ENCODE measurements at regions not wholly inside any gene's neighbourhood (a gene's known extent, or its start where the extent isn't known, plus 50 kb on each side); places are given as distances from the start of the nearest gene placed in this dataset.
"Not testable (repeated sequence)": the region's sequence is repeated elsewhere in the genome, so short reads cannot be mapped to it uniquely, and the experiment has no call there.

DNA sequence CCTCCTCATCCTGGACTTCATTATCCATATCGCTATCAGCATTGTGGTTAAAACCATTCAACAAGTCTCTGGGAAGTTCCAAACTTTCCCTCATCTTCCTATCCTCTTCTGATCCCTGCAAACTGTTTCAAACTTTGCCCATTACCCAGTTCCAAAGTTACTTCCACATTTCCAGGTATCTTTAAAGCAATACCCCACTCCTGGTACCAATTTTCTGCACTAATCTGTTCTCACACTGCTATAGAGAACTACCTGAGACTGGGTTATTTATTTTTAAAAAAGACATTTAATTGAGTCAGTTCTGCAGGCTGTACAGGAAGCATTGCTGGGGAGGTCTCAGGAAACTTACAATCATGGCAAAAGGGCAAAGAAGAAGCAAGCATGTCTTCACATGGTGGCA is 147.3 kb downstream of the ARL4A start:
- no peak for DNase-seq

DNA sequence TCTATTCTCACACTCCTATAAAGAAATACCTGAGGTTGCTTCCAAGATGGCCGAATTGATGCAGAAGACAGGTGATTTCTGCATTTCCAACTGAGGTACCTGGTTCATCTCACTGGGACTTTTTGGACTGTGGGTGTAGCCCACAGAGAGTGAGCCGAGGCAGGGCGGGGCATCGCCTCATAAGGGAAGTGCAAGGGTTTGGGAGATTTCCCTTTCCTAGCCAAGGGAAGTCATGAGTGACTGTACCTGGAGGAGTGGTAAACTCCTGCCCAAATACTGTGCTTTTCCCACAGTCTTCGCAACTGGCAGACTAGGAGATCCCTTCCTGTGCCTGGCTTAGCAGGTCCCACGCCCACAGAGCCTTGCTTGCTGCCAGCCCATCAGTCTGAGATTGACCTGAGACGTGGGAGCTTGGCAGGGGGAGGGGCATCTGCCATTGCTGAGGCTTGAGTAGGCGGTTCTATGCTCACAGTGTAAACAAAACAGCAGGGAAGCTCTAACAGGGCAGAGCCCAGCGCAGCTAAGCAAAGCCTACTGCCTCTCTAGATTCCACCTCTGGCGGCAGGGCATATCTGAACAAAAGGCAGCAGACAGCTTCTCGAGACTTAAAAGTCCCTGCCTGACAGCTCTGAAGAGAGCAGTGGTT is 152.2 kb downstream of the ARL4A start:
- no peak for DNase-seq

DNA sequence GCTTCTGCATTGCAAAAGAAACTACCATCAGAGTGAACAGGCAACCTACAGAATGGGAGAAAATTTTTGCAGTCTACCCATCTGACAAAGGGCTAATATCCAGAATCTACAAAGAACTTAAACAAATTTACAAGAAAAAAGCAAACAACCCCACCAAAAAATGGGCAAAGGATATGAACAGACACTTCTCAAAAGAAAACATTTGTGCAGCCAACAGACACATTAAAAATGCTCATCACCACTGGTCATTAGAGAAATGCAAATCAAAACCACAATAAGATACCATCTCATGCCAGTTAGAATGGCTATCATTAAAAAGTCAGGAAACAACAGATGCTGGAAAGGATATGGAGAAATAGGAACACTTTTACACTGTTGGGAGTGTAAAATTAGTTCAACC is 157.3 kb downstream of the ARL4A start:
- not testable (repeated sequence) for DNase-seq

DNA sequence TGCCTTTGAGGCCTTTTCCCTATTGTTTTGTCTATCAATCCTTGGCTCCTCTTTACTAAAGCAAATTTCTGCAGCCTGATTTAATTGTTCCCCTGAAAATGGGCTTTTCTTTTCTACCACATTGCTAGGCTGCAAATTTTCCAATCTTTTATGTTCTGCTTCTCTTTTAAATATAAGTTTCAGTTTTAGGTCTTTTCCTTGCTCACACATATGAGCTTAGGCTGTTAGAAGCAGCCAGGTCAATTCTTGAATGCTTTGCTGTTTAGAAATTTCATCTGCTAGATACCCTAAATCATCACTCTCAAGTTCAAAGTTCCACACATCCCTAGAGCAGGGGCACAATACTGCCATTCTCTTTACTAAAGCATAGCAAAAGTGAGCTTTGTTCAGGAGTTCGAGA is 159.6 kb downstream of the ARL4A start:
- no peak for DNase-seq

DNA sequence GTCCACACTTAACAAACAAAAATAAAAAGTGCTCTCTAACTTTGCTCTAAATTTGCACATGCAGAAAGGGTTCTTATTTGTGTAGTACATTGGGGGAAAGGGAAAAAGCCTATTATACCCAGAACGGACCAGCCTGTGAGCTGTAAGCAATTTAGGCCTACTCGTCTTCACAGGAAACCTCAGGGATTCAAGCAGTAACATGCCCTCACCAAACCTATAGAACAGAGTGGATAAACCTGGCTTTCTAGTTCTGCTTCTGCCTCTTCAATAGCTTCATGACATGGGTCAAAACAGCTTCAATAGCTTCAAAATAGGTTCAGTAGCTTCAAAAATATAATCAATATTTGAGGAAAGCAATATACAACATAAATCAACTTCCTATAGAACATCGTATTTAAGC is 163.7 kb downstream of the ARL4A start:
- DNase-seq: no peak

DNA sequence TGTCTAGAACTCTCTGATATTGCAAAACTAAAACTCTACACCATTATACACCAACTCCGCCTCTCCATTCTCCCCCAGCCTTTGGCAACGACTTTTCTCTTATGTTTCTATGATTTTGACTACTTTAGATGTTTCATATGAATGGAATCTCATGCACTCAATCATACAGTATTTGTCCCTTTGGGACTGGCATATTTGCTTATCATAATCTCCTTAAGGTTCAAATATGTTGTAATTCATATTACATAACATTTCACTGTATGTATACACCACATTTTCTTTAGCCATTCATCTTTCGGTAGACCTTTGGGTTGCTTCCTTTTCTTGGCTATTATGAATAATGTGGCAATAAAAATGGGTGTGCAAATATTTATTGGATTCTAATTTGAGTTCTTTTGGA is 164.4 kb downstream of the ARL4A start:
- DNase-seq: no peak

DNA sequence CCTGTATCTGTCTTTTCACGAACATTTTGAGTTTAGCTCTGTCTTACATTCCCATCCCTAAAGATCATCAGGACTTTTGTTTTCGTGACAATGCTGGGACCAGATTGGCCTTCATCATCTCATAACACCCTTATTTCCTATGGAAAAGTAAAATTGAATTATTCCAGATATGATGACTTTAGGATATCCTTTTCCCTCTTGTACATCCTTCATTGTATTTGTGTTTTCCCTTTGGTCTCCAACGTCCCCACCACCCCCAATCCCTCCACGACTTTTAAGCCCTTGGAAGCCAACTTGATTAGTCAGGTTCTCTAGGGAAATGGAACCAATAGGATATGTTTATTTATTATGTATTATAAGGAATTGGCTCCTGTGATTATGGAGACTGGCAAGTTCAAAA is 167.6 kb downstream of the ARL4A start:
- no peak for DNase-seq

DNA sequence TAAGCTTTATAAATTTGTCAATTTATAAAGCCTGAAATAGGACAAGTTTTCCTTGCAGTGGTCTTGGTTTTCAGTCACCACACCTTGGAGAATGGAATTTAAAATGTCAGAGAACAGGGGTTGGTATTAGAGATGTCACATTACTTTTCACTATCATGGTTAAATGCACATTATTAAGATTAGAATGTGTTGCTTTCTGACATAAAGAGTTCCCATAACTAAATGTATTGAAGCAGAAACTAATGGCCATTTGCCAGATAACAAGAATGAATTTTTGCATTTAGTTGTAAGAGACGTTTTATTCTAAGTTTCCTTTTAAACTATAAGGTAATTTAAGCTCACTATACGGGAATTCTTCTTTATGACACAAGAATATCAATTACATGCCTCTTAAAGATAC is 172.3 kb downstream of the ARL4A start:
- DNase-seq: no peak

DNA sequence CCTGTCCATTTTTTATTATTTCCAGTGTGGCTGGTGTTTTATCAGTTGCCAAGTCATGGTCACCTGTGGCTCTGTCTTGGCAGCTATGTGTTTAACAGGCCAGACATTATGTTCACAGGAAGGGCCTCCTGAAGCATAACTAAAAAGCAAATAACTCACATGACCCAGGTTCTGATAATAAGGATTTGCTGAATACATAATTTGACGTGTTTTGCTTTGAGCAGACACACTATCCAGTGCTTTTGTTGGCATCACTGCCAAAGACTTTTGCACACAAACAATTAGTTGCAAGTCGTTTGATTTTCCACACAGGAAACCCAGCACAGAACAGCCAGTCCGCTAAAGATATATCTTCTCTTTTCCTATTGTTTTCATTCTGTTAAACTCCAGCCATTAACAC is 173.6 kb downstream of the ARL4A start:
- DNase-seq: no peak

DNA sequence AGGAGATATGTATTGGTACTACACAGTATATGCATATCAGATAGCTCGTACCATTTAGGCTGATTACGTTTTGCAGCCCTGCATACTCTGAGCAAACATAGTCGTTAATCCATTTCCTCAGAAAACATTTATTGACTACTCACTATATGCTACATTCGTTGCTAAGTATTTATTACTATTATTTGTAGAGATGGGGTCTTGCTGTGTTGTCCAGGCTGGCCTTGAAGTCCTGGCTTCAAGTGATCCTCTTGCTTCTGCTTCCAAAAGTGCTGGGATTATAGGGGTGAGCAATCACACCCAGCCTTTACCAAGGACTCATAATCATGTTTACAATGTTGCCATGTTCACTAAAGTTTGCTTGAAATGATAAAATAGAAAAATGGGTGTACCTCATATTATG is 174.7 kb downstream of the ARL4A start:
- DNase-seq: no peak

DNA sequence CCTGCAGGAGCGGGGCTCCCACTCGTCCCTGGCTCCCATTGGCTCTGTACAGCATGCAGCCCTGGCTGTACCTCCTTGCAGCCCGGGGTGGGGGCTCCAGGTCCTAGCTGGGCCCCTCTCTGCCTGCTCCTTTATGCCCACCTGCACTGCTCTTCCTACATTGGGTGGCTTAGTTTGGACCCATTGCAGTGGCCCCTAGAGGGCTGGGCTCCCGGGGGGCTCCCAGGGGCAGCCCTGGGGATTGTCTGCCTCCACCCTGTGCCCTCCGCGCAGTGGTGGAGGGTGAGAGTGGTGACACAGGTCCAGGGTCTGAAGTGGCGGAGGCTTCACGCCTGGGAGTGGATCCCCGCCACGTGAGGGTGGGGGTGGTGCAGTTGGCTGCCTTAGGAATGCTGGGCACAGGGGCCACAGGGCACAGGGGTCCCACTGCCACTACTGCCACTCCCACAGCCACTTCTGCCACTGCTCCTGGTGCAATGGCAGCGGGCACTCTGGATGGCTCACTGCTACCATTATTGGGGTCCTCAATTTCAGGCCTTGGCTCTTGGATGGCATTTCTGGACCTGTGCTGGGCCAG is 177.1 kb downstream of the ARL4A start:
- DNase-seq: no peak

DNA sequence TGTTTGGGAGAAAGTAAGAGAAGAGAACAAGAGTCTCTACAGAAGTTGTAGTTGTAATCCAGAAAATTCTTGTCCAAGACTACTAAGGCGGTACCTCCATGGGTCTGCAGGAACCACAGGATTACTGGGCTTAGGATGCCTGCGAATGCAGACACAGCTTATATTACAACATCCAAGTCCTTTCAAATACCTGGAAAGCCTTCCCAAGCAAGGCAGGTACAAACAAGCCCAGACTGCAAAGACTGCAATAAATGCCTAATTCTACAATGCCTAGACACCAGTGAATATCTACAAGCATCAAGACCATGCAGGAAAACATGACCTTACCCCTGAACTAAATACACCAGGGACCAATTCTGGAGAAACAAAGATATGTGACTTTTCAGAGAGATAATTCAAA is 178.2 kb downstream of the ARL4A start:
- no peak for DNase-seq

DNA sequence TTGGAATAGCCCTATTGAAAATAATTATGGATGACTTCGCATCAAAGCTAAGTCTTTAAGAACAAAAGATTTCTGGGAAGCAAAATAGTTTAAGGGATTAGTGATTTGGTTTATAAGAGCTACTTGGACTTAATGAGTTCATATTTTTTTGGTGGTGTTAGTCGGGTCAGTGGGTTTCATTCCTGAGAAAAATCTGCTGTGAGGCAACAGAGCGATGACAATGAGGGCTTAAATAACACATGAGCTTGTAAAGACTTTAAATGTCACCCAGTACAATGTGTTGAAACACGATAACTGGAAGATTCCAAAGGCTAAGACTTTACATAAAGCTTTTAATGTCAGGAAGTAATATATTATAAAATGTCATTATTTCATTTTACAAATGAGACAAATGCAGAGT is 178.8 kb downstream of the ARL4A start:
- no peak for DNase-seq

DNA sequence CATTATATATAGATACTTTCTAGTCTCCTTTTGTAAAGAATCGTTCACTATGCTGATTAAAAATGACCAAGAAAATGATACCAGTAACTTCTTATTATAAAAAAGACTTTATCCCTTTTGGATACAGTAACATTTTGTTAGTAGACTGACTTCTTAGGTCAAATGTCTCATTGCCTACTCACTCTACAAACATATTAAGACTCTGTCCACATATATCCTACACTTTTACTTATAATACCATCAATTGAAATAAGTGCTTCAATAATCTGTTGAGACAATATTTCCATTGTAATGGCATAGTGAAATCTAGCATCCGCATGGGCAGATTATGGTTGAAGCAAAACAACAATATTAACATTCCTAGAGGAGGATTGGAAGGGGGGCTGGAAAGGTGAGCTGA is 180.6 kb downstream of the ARL4A start:
- DNase-seq: no peak

DNA sequence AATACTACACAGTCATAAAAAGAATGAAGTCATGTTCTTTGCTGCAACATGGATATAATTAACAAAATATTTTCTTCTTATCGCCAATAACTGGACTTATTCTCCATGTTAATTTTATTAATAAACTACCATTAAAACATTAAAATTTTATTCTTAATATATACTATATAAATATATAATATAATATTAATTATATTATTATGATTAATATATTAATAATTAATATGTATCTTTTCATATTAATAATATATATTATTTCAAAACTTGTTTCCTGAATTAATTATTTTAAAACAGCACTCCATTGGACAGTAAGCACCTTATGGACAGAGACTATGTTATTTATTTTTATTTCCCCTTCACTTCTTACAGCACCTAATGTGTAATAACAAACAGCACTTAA is 182.8 kb downstream of the ARL4A start:
- no peak for DNase-seq

DNA sequence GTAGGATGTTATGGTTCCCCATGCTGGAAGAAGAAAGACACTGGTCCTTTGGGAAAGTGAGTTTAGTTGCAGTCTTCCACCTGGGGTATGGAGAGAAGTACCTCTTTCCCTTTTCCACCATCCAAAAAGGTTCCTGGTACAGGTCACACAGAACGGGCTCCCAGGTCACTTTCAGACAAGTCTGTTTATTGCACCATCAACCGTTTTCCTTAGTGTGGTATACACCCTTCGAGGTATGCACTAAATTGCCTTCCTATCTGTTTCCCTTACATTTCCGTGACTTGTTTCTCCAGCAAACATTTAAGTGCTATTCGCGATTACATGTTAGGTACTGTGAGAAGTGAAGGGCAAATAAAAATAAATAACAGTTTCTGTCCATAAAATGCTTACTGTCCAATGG is 185.1 kb downstream of the ARL4A start:
- DNase-seq: no peak

DNA sequence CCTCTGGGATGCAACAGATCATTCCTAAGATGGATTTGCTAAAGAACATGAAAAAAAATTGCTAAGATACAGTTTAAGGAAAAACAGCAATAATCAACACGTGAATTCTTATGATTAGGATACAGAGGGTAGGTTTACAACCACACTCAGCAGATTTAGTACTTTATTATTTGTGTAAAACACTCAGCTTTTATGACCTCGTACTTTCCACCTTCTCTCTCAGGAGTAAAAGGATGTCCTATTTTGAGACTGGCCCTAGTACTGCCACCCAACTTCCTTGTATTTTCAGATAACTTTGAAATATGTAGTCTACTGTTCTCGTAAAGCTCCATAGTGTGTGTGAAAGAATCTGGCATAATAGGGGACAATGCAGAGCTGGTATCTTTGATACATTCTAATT is 186.1 kb downstream of the ARL4A start:
- no peak for DNase-seq

DNA sequence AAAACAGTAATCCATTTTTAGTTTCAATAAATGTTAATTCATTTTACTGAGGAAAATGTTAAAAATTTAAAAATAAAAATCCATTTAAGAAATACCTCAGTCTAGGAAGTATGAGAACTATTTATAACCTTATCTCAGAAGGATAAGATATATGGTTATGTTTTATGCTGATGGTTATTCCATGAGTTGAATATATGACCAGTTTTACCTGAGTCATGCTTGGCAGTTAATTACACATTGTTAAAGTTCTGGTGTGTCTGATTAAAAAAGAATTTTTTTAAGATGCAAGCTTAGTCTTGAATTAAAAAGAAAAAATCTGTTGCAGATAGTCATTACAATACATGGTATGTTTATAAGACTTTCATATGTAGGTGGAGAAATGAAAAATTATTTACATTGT is 191.7 kb downstream of the ARL4A start:
- DNase-seq: no peak

DNA sequence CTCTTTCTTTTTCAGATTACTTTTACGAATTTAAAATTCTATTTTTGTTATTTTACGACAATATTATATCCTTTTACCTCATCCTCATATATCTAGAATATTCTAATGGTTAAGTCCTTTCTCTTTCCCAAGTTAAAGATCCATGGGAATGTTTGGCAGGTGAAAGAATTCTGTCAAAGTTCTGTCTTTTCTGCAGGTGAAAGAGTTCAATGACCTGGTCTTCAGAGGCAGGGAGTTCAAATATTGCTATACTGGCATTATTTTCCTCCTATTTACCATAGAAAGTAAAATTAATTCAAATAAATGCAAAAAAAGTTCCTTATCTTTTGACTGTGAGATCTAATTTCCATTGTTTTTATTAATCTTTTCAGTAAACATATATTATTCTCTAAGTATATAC is 194.3 kb downstream of the ARL4A start:
- DNase-seq: no peak

DNA sequence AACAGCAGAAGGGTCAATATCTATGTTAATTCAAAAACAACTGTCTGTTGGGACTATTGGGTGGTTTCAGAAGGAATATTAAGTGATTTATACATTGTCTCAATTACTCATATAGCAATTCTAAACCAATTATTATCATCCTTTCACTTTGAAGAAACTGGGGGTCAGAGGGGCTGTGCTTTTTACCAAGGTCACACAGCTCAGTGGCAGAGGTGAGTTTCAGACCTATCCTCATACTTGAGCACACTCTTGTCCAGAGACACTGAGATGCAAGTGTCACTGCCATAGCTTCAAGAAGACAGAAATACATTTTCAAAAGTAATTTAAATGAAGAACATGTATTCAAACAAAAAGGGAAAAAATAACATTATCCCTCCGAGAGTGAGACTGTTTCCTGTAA is 195.3 kb downstream of the ARL4A start:
- DNase-seq: no peak

DNA sequence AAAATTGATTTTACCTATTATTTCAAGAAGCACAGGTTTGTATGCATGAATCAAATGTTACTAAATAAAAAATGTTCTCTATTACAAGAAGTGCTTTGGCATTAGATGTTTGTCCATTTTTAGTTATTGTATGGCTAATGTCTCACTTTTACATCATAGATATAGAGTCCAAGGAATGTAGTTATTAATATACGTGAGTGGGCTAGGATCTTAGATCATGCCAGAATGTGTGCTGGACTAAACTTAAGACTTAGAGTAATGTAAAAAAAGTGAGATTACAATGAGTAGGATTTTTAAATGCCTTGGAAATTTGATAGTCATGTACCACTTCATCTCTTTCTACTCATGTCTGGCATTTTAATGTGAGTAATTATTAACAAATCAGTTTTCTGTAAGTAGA is 196.6 kb downstream of the ARL4A start:
- DNase-seq: no peak

DNA sequence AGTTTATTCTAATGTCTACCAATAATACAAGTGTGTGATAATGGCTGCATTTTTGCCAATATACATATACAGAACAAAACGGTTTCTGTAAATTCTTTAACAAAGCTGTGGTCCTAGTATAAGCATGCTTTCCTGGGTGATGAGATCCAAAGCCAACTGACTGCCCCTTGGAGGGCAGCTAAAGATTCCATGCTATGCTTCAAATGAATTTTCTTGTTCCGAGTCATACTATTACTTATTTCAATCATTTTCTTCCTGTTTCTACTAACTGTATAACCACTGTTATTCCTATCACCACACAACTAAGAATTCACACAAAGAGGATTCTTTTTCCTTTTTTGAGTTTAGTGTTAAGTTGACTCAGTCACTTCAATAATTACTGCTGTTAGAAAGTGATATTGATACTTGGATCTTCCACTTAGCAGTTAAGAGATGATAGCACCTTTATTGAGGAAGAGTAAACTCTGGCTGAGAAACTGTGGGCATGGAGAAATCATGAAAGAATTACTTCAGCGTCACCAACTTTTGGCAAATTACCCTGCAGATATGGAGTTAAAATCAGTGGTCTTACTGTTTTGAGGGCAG is 197.5 kb downstream of the ARL4A start:
- no peak for DNase-seq

DNA sequence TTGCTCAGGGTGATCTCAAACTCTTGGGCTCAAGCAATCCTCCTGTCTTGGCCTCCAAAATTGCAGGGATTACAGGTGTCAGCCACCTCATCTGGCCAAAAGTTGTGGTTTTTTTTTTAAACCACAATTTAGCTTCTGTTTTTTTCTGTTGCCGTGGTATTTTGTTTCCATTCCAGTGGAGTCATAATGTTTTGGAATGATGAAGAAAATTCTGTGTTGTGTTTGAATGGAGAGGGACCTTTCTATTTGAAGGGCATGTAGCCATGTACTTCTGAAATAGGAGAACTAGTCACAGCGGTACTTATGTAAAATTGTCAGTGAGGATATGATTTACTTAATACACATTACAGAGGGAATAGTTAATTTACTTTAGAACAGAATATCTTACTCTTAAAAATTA is 201.3 kb downstream of the ARL4A start:
- no peak for DNase-seq

DNA sequence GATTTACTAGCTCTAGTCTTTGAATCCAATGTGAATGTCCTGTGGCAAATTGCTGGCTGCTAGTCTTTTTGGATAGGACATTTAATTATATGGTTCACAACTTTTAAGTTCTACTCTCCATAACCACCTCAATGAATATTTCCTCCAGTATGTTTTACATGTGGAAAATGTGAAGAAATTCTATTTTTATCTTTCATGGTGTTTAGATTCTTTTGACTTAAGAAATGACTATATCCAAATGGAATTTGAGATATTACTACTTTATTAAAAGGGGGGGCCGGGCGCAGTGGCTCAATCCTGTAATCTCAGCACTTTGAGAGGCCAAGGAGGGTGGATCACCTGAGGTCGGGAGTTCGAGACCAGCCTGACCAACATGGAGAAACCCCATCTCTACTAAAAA is 202.0 kb downstream of the ARL4A start:
- DNase-seq: no peak

DNA sequence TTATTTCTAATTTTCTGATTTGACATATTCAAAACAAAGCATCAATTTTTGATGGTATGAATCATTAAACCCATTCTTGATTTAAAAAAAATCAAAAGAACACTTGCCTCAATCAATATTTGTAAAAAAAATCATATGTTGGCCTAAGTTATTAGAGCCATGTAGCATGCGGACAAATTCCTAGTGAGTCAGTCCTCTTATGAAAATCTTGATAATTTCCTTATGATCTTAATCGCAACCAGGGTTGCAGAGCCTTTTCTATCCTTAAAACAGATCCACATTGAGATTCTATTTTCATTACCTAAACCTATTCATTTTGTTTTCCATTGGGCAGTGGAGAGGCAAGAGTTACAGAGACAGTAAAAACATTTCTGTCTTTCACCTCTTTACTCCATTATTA is 203.2 kb downstream of the ARL4A start:
- DNase-seq: no peak

Measured in NCI-H1436 (cell line).